Endodermal cell (in vitro differentiated cells): ENCODE measurements at regions not wholly inside any gene's neighbourhood (a gene's known extent, or its start where the extent isn't known, plus 50 kb on each side); places are given as distances from the start of the nearest gene placed in this dataset.

Source experiments
- DNase-seq: peaks from one replicate; pipeline ENCODE4 v3.0.0-alpha.2; 2017
- H3K27ac ChIP-seq: 2 replicates; pipeline ENCODE4 v1.5.1; 2013; ENCODE audit warnings: mild to moderate bottlenecking, low read depth, low read length, moderate library complexity
- H3K27me3 ChIP-seq: 2 replicates; pipeline ENCODE4 v1.6.1; 2013; ENCODE audit warnings: mild to moderate bottlenecking, low read length, moderate library complexity; ENCODE audit not compliant: insufficient read depth, control insufficient read depth, poor library complexity, severe bottlenecking
- H3K36me3 ChIP-seq: 2 replicates; pipeline ENCODE4 v1.7.0; 2013; ENCODE audit warnings: mild to moderate bottlenecking, low read length, moderate library complexity; ENCODE audit not compliant: control insufficient read depth, insufficient read depth
- H3K4me1 ChIP-seq: one replicate; pipeline ENCODE4 v1.7.0; 2013; ENCODE audit warnings: low read length; ENCODE audit not compliant: control insufficient read depth, insufficient read depth
- H3K4me3 ChIP-seq: 2 replicates; pipeline ENCODE4 v1.5.1; 2013; ENCODE audit warnings: mild to moderate bottlenecking, low read length, moderate library complexity
- H3K9ac ChIP-seq: 2 replicates; pipeline ENCODE4 v1.6.1; 2013; ENCODE audit warnings: mild to moderate bottlenecking, low read length, moderate library complexity; ENCODE audit not compliant: poor library complexity, severe bottlenecking; ENCODE audit errors: extremely low read depth
- H3K9me3 ChIP-seq: 2 replicates; pipeline ENCODE4 v1.6.1; 2013; ENCODE audit warnings: mild to moderate bottlenecking, low read length, moderate library complexity; ENCODE audit not compliant: control insufficient read depth
- H3K27ac Mint-ChIP-seq: 2 replicates; pipeline ENCODE4 v1.8.0; 2020; ENCODE audit warnings: mixed read lengths
- H3K27me3 Mint-ChIP-seq: 2 replicates; pipeline ENCODE4 v1.8.0; 2021; ENCODE audit warnings: mild to moderate bottlenecking, mixed read lengths; ENCODE audit not compliant: insufficient read depth
- H3K36me3 Mint-ChIP-seq: 2 replicates; pipeline ENCODE4 v1.8.0; 2020; ENCODE audit warnings: low read depth, mixed read lengths
- H3K4me1 Mint-ChIP-seq: 2 replicates; pipeline ENCODE4 v1.8.0; 2020; ENCODE audit warnings: mixed read lengths
- H3K4me3 Mint-ChIP-seq: 2 replicates; pipeline ENCODE4 v1.8.0; 2020; ENCODE audit warnings: mild to moderate bottlenecking, moderate library complexity, mixed read lengths
- H3K9me3 Mint-ChIP-seq: 2 replicates; pipeline ENCODE4 v1.8.0; 2020; ENCODE audit warnings: mild to moderate bottlenecking, mixed read lengths
- CTCF ChIP-seq: fragments of 200-600 bp; sonication (generic); conservative IDR thresholded peaks from 2 replicates; pipeline ENCODE4 v1.5.0; 2021; ENCODE audit warnings: antibody characterized with exemption, mild to moderate bottlenecking
- WGBS, 2 experiments: methylation state at CpG; one replicate each; pipeline versions ENCODE4 v1.1.5 to v1.1.7; 2013; ENCODE audit warnings: missing lambda C conversion rate in 2 of 2, mixed read lengths in 1 of 2; ENCODE audit not compliant: insufficient coverage in 1 of 2, insufficient read length in 1 of 2; 5-methylcytosine and 5-hydroxymethylcytosine counted together

GRCh38 chr16:64869781-64870180 is 252.1 kb downstream of the CDH11 start:
- H3K27ac ChIP-seq, result no peak overlapping the region
- H3K36me3 ChIP-seq, result no peaks in the 10 kb centered on the region
- WGBS, 2 experiments, result 87 to 100% methylated on average over 2 to 3 of the region's 5 CpGs
- H3K4me3 ChIP-seq, result no peak overlapping the region
- no peak overlapping the region for H3K27ac Mint-ChIP-seq
- TF ChIP-seq CTCF, result no peak
- peaks cover 2% of the 10 kb centered on the region for H3K27me3 Mint-ChIP-seq
- H3K4me1 ChIP-seq, result no peaks in the 10 kb centered on the region
- no peaks in the 10 kb centered on the region for H3K9me3 Mint-ChIP-seq
- H3K27me3 ChIP-seq, result no peaks in the 10 kb centered on the region
- peaks cover 4% of the 10 kb centered on the region for H3K4me1 Mint-ChIP-seq
- DNase-seq, result no peak
- H3K4me3 Mint-ChIP-seq, result no peak overlapping the region
- H3K36me3 Mint-ChIP-seq, result no peaks in the 10 kb centered on the region
- H3K9ac ChIP-seq, result no peak overlapping the region
- no peaks in the 10 kb centered on the region for H3K9me3 ChIP-seq

DNA sequence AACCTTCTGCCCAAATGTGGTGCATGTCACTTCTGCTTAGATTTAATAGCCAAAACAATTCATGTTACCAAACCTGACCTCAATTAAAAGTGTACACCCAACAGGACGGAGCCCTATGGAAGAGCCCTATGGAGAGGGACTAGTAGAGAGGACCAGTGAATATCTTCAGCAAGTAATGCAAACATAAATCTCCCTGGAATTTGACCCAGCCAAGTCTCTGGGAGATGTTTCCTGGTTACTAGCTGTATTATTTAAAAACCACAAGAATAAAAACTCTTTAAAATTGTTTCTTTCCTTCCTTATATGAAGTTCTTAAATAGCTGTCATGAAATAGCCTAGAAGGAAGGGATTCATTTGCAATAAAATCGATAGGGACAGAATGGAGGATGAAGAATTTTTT is 255.8 kb downstream of the CDH11 start:
- no peak overlapping the region for H3K27ac ChIP-seq
- Mint-ChIP-seq H3K27ac (no peak overlapping the region), H3K36me3 (no peaks in the 10 kb centered on the region), H3K27me3 (peaks cover 2% of the 10 kb centered on the region), H3K4me3 (no peak overlapping the region), H3K9me3 (no peaks in the 10 kb centered on the region), H3K4me1 (no peaks in the 10 kb centered on the region)
- no peak overlapping the region for H3K9ac ChIP-seq
- H3K27me3 ChIP-seq, result no peaks in the 10 kb centered on the region
- no peak for TF ChIP-seq CTCF
- no peaks in the 10 kb centered on the region for H3K4me1 ChIP-seq
- WGBS, 2 experiments, result 97% methylated on average over 2 of the region's 2 CpGs; no CpG with 5 or more reads in 1 of the 2 experiments
- no peak overlapping the region for H3K4me3 ChIP-seq
- no peaks in the 10 kb centered on the region for H3K9me3 ChIP-seq
- DNase-seq, result no peak
- no peaks in the 10 kb centered on the region for H3K36me3 ChIP-seq

- Mint-ChIP-seq H3K27me3 (peaks cover 2% of the 10 kb centered on the region), H3K36me3 (no peaks in the 10 kb centered on the region), H3K4me1 (no peaks in the 10 kb centered on the region), H3K9me3 (no peaks in the 10 kb centered on the region), H3K4me3 (no peak overlapping the region), H3K27ac (no peak overlapping the region)
- 73 to 86% methylated on average over 2 of the region's 2 CpGs for WGBS, 2 experiments
- TF ChIP-seq CTCF, result no peak
- peak overlapping the region; percentile 47 for H3K27ac ChIP-seq
- no peak overlapping the region for H3K4me3 ChIP-seq
- no peaks in the 10 kb centered on the region for H3K9me3 ChIP-seq
- DNase-seq, result no peak
- H3K4me1 ChIP-seq, result no peaks in the 10 kb centered on the region
- no peaks in the 10 kb centered on the region for H3K27me3 ChIP-seq
- H3K36me3 ChIP-seq, result no peaks in the 10 kb centered on the region
- no peak overlapping the region for H3K9ac ChIP-seq
Measured at GRCh38 chr16:64865069-64865696, 256.7 kb downstream of the CDH11 start.
